Testis (tissue), 2 donors: ENCODE measurements at regions not wholly inside any gene's neighbourhood (a gene's known extent, or its start where the extent isn't known, plus 50 kb on each side); places are given as distances from the start of the nearest gene placed in this dataset.

Experiments
- POLR2A ChIP-seq: fragments of 450-650 bp; IDR thresholded peaks from one replicate; pipeline ENCODE4 v1.6.1; 2017; ENCODE audit warnings: antibody characterized with exemption, mild to moderate bottlenecking, moderate library complexity
- TF ChIP-seq, protein P1 (sequence below), 3 experiments: fragments of 450-650 bp in 2 of 3; fragments of 200-600 bp in 1 of 3; sonication (generic) in 1 of 3; IDR thresholded peaks; one replicate each; pipeline ENCODE4 v1.5.1; 2016 to 2019; ENCODE audit warnings: antibody characterized with exemption in 3 of 3, mild to moderate bottlenecking in 2 of 3, moderate library complexity in 1 of 3

DNA sequence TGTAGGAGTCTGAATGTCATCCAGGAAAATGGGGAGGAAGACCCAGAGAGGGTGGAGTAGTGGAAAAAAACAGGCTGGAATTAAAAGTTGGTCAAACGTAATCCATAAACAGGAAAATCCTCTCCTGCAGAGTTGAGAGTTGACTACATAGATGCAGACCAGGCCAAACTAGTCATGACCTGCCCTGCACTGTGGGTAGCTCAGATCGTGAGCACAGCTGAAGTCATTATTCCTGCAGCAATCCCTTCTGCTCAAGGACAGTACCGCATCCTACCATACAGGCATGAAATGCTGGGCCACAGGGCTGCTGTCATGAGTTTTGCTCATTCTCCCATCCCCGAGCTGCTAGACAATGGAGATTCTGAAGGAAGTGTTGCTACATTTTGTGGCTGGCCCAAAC is 352.2 kb downstream of the EN1 start:
- TF ChIP-seq, protein P1, sequence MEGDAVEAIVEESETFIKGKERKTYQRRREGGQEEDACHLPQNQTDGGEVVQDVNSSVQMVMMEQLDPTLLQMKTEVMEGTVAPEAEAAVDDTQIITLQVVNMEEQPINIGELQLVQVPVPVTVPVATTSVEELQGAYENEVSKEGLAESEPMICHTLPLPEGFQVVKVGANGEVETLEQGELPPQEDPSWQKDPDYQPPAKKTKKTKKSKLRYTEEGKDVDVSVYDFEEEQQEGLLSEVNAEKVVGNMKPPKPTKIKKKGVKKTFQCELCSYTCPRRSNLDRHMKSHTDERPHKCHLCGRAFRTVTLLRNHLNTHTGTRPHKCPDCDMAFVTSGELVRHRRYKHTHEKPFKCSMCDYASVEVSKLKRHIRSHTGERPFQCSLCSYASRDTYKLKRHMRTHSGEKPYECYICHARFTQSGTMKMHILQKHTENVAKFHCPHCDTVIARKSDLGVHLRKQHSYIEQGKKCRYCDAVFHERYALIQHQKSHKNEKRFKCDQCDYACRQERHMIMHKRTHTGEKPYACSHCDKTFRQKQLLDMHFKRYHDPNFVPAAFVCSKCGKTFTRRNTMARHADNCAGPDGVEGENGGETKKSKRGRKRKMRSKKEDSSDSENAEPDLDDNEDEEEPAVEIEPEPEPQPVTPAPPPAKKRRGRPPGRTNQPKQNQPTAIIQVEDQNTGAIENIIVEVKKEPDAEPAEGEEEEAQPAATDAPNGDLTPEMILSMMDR (IDR thresholded peaks at IDR 0.05), result no peak
- TF ChIP-seq POLR2A, result no peak
